ENCODE measurements at regions not wholly inside any gene's neighbourhood (a gene's known extent, or its start where the extent isn't known, plus 50 kb on each side); places are given as distances from the start of the nearest gene placed in this dataset.

DNA sequence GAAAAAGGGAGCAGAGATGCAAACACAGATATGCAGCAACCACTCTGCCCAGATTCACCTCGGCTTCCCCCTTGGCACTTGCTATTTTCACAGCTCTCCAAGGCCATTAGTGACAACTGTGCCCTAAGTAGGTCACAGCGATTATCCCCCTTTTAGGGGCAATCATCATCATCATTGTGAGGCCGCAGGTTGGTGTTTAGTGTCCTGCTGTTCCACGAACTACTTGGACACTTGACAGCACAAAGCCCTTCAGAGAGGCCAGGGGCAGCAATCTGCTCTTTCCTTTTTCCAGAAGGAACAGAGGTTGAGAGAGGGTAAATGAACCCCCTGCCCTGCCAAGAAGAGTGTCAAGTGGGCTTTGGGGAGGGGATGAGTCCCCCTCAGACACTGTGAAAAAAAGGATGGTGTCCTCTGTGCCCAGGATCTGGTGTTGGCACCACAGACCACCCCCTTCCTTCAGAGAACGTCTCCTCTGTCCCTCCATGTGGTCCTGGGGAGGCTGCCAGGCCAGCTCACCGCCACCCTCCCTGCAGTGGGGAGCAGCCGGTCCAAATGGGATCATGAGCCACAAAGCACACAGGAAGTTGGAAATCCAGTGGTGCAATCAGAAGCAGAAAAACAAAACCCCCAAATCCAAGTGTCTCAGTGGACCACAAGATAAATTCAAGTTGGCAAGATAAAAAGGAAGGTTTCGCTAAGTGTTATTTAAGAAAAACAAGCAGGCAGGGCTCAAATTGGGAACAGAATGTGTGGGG lies 78.4 kb upstream of the MED9 start:
- peak; percentile 48 for DNase-seq (ENCODE audit: low read depth)

DNA sequence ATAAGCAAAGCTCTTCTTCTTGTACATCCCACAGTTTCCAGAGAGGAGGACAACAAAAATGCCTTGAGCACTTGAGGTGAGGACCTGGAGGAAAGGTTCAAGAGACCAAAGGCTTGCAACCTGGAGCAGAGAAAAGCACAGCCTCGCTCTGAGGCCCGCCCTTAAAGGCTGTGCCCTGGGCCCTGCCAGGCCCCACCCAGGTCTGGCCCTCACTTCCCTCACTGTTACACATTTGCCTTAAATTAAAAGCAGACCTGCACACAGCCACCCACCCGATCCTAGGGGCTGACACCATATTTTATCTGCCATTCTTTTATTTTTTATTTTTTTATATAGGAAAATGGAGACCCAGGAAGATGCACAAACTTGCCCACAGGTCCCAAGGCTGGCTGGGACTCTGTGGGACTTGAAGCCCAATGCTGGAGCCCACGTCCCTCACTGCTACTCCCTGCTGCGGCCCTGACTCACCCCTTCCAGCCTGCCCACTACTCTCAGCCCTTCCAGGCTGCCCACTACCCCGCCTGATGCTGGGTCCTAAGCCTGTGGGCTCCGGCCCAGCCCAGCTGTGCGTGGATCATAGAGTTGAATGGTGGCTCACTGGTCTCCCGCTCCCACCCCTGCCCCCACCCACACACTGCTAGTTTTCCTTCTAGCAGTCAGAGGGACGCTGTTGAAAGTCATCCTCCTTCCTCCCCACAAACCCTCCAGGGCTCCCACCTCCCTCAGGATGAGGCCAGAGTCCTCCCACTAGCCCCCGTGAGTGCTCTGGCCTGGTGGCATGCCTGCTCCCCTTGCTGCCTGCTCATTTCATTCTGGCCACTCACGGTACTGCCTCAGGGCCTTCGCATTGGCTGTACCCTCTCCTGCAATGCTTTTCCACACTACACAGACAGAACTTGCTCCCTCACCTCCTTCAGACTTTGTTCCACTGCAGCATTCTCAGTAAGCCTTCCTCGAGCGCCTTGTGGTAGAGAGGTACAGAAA lies 77.6 kb upstream of the MED9 start:
- DNase-seq (ENCODE audit: low read depth) = peak; percentile 3

DNA sequence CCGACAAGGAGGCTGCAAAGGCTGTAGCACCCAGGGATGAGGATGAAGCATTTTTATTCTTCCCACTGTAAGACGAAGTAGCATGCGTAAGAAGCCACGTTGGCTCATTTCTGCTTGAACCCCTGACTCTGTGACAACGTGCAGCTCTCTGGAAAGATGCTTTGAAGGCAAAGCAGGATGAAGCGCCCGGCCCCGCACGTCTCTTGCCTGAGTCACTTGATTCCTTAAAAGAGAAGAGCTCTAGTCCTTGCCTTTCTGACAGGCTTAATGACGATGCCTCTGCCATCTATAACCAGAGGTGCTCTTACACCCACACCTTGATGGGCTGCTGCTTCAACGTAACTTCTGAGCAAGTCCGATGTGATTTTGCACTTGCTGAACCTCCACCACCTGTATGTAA lies 76.7 kb upstream of the MED9 start:
- DNase-seq (ENCODE audit: low read depth) = no peak

DNA sequence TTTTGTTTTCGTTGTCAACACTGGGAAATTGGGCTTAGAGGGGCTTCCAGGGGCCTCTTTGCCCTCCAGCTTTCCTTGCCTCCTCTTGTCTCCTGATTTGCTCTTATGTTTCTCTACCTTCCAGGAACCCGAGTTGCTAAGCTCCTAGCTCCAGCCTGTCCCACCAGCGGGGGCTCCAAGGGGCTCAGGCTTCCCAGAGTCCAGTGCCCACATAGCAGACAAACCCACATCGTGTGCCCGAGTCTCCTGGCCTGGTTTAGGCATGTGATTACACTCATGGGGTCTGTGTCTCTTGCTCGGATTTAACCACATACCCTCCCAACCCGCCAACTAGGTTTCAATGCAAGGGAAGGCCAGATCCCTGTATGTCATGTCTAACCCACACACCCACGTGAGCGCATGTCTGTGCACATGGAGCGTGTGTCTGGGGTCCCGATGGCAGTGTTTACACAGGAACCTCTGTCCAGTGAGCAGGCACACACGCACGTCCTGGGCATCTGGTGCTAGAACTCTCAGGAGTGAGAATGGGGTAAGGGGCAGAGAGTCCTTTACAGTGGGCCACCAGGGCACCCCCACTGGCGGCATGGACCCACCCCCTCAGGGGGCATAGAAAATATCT lies 76.1 kb upstream of the MED9 start:
- DNase-seq (ENCODE audit: low read depth) = no peak

DNA sequence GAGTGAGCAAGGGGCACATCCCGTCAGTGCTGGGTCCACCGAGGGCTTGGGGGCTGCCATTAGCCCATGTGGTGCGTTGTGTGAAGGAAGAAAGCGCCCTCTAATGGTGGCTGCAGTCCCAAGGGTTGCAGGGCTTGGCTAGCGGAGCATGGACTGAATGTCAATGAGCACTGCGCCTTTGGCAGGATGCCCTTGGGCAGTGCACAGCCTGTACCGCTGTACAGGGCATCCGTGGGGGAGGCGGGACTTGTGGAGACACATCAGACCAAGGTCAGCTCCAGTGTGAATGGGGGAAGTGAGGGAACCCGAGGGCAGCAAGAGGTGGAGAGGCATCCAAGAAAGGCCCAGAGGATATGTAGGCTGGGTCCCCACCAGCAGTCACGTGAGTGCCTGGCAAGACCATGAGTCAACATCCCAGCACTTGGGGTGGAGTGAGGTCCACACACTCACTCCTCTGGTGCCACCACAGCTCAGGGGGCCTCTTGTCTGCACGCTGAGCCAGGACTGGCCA lies 75.5 kb upstream of the MED9 start:
- DNase-seq (ENCODE audit: low read depth) = peak; percentile 62

DNA sequence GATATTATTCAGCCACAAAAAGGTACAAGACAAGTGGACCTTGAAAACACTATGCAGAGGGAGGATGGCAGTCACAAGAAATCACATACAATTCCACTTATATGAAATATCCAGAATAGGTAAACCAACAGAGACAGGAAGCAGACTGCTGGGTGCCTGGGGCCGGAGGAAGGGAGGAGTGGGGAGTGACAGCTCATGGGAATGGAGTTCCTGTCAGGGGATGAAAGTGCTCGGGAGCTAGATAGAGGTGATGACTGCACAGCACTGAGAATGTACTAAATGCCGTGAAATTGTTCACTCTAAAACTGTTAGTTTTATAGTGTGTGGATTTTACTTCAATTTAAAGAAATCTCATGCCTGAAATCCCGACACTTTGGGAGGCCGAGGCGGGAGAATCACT lies 74.2 kb upstream of the MED9 start:
- DNase-seq (ENCODE audit: low read depth) = peak; percentile 61

DNA sequence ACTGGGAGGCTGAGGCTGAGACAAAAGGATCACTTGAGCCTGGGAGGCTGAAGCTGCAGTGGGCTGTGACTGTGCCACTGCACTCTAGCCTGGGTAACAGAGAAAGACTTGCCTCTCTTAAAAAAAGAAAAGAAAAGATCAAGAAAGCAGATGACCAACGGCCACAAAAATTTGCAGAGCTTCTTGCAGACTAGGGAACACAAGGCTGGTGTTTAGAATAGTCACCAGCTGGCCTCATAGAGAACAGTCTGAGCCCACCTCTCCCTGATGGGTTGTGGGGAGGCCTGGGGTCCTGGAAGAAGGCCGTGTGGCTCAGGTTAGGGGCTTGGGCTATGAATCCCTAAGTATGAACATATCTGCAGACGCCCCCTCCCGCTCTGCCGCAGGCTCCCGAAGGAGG lies 73.7 kb upstream of the MED9 start:
- DNase-seq (ENCODE audit: low read depth) = no peak

DNA sequence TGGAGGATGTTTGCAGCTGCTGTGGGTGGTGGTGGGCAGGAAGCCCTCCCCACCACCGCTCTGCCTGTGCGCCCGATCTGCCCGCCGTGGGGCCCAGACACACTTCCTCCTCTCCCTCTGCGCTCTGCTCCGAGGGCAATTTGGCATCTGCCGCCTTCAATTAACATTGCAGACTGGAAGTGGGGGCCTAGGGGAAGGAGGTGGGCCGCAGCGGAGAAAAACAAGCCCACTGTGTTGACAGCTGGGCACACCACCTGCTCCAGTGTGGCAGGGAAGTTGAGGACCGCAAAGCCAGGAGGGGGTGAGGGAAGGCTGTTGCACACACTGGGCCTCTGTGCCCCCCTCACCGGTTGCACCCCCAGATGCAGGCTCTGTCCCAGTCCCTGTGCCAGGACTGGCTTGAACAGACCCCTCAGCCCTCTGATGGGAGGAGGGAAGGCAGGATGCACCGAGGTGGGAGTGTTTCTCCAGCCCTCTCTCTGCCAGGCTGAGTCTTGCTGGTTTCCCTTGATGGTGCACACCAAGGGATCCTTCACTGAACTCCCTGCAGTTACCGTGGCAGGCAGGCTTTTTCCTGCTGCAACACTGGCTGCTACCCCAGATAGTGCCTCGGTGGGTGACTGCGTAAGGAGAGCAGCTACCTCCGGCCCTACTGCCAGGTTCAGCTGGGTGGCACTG lies 72.8 kb upstream of the MED9 start:
- DNase-seq (ENCODE audit: low read depth) = no peak

DNA sequence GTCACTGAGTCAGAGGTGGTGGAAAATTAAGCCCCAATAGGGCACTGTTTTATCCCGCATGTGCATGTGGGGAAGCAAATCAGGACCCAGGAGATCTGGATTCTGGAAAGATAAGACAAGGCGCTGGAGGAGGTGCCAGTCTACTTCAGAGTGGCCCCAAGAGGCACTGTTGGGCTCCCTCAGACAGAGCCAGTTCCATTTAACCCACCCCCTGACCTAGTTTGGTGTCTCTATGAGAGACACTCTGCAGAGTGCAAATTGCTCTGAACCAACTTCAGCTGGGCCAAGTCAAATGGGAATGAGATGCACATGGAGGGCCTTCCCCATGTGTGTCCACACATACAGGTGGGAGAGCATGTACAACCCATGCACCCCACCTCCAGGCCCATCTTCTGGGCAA lies 71.1 kb upstream of the MED9 start:
- no peak for DNase-seq (ENCODE audit: low read depth)

DNA sequence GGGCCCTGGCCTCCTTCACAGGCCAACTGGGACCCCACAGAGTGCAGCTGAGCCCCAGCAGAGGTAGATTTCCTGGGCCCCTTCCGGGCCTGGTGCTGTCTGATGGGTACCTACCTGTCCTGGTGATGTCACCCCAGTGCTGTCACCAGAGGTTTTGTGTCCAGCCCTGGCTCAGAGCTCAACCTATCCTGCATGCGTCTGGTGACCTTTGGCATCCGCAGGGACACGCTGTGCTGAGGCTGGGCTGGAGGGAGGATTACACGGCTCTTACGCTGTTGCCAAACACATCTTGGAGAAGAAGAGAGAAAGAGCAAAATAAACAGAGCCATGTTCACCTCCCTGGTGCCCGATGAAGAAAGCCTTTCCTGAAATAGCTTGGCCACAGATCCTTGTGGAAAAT lies 70.6 kb upstream of the MED9 start:
- no peak for DNase-seq (ENCODE audit: low read depth)

DNA sequence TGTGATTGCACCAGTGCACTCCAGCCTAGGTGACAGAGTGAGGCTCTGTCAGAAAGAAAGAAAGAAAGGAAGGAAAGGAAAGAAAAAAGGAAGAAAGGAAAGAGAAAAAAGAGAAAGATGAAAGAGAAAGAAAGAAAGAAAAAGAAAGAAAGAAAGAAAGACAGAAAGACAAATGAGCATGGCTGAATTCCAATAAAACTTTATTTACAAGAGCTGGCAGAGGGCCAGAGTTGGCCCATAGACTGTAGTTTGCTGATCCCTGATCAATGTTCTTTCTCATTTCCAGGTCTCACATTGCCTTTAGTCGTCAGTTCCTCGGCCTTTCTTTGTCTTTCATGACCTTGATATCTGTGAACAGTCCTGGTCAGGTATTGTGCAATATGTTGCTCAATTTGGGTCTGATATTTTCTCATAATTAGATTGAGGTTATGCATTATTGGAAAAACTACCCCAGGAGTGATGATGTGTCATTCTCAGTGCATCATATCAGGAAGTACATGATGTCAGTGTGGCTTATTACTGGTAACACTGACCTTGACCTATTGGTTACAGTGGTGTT lies 68.5 kb upstream of the MED9 start:
- peak; percentile 22 for DNase-seq (ENCODE audit: low read depth)

DNA sequence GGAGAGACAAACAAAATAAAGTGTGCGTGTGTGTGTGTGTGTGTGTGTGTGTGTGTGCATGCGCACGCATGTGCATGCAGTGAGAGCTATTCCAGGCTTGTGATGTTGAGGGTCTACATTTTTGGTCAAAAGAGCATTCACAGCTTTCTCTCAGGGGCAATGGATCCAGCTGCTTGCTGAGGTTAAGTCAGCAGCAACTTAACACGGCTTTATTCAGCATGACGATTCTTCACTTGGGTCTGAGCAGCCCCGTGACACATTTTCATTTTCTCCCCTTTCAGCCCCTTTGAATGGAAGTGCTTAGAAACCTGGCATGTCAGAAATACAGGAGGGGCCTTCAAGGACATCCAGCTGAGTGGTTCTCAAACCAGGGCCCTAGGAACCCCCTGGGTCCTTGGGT lies 66.4 kb upstream of the MED9 start:
- DNase-seq (ENCODE audit: low read depth) = no peak

DNA sequence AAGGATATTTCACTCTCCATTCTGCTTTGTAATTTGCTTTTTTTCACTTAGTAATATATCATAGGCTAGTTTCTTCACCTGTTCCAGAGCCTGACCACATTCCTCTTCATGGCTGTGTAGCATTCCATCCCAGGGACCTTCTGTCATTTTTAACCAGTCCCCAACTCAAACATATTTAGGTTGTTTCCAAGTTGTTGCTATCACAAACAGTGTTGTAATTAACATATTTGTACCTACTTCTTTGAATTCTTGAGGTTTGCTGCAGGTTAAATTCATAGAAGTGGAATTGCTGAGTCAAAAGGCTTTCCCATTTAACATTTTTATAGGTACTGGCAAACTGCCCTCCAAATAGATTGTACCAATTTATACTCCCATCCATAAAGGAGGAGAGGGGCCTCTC lies 65.1 kb upstream of the MED9 start:
- DNase-seq (ENCODE audit: low read depth) = peak; percentile 67

DNA sequence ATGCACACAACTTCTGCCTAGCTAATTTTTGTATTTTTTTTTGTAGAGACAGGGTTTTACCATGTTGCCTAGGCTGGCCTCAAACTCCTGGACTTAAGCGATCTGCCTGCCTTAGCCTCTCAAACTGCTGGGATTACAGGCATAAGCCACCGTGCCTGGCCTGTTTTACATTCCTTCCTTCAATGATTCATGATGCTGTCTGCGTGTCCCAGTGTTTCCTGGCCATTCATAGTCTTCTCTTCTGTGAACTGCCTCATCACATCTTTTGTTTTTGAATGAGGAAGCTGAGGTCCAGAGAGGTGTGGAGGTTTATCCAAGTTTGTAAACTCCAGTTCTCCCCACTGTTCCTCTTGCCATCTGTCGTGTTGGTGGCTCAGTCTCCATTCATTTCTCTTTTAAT lies 64.5 kb upstream of the MED9 start:
- peak; percentile 90 for DNase-seq (ENCODE audit: low read depth)

DNA sequence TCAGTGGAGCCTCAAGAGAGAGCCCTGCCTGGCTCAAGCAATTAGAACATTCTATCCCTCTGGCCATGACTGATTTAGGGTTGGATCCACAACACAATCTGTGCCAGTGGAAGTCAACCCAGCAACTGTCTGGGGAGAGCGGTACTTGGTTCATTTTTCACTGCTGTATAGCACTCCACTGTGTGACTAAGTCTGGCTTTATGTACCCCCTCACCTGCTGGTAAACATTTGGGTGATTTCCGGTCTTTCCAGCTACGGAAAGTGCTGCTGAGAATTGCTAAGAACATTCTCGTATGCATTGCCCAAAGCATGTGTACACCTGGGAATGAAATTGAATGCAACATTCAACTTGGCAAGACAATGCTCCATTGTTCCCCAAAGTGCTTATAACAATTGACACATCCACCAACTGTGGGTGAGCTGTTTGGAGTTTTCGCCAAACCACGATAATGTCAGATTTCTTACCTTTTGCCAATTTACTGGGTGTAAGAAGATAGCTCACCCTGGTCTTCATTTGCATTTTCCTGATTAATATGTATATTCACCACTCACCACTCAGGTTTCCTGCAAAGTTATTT lies 63.5 kb upstream of the MED9 start:
- DNase-seq (ENCODE audit: low read depth) = no peak

DNA sequence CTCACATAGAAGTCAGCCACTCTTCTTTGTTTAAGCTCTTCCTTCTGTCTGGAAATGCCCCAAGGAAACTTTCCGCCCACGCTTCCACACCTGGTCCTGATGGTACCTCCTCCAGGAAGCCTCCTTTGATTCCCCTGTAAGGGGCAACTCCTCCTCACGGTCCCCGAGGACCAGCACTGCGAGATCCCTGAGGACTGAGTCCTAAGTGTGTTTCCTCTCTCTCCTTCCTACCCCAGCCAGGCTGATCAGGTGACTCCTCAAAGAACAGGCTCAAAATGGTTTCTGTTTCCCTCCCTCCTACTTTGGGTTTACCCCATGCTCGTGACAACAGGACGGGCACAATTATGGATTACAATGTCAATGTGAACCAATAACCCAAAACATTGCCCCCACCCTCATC lies 63.0 kb upstream of the MED9 start:
- peak; percentile 11 for DNase-seq (ENCODE audit: low read depth)

DNA sequence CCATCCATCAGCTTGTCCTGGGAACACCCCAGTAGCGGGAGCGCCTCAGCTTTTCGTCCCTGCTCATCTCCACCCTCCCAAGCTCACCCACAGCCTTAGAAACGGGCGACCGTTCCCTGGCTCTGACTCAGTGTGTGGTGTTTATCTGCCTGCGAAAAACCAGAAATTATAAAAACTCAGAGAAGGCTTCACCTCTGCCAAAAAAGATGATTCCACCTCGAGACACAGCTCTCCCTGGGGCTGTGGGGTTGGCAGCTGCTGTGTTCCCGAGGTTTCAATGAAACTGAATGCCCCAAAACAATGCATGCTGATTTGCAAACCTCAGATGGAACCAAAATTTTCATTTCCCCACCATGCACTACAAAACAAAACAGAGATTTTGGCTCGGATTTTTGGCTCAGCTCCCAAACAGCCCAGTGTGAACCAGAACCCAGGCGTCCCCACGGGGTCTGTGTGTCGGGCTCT lies 62.4 kb upstream of the MED9 start:
- peak; percentile 78 for DNase-seq (ENCODE audit: low read depth)

DNA sequence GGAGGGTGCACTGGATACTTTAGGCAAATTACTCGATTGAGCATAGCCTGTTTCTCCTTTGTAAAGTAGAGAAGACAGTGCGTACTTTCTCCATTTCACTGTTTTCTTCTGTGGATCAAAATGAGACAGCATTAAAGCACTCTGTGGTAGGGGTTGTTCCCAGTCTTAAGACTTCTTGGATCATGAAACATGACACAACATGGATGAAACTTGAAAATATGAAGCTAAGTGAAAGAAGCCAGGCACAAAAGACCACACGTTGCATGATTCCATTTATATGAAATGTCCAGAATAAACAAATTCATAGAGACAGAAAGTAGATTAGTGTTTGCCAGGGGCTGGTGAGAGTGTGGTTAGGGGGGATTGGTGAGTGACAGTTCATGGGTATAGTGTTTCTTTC lies 61.8 kb upstream of the MED9 start:
- DNase-seq (ENCODE audit: low read depth) = no peak

DNA sequence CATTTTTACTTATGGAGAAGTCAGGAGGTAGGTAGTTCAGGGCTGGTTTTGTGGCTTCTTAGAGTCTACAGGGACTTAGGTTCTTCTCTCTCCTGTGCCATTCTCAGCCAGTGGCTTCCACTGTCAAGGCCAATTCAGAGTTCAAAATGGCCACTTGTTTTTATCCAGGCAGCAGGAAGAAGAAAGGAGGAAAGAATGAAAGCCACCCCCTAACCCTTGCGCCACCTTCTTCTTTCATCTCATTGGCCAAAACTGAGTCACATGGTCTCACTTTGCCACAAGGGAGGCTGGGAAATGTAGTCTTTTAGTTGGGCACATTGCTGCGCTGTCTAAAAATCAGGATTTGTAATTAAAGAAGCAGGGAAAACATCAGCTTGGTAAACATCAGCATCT lies 60.8 kb upstream of the MED9 start:
- DNase-seq (ENCODE audit: low read depth) = peak; percentile 84

DNA sequence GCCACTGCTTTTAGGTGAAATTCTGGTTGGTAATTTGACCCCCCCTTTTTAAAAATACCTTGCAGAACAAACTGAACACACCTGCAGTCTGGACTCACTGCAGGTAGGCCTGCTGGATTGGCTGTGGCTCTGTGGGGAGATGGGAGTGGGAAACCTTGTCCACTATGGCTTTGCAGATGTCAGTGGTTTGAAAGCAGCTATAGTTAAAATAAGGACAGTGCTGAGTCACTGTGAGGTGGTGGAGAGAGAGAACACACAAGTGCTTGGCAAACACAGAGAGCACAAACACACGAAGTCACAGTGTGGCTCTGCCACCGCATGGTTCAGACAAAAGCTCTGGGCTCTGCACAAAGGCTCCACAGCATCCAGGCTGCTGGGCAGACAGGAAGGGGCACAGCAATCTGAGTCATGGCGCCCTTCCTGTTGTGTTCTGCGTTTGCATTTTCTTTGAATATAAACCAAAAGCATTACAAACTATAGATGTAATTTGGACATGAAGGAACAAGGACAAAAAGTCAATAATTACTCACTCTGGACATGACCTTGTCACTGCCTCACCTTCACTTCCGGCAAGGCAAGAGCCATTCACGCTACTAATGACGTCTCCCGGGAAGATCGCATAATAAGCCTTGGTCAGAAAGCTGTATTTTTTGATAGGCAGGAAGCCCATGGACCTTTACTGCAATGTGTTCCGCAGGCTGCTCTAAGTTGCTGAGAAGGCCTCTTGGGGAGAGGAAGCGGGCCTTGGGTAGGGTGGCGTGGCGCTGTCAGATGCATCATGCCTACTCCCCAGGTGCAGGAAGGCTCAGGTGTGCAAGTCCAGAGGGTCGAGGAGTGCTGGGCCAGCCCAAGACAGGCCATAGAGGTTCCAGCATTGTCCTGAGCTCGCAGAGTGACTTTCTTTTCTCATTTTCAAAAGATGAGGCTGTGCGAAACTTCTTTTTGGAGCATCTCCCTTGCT lies 60.1 kb upstream of the MED9 start:
- DNase-seq (ENCODE audit: low read depth) = peak; percentile 82
